SK-N-MC (cell line): ENCODE measurements at regions not wholly inside any gene's neighbourhood (a gene's known extent, or its start where the extent isn't known, plus 50 kb on each side); places are given as distances from the start of the nearest gene placed in this dataset.

Experiments used
- EZH2 ChIP-seq: fragments of 200-600 bp; sonication (generic); IDR thresholded peaks from one replicate; pipeline ENCODE4 v1.6.1; 2017; ENCODE audit warnings: antibody characterized with exemption
- POLR2AphosphoS5 ChIP-seq: IDR thresholded peaks from 2 replicates; pipeline ENCODE4 v1.6.1; 2012; ENCODE audit warnings: mild to moderate bottlenecking, low read depth, low read length, borderline replicate concordance

- TF ChIP-seq EZH2, result no peak
- TF ChIP-seq POLR2AphosphoS5, result no peak
Observed at GRCh38 chr11:127252321-127252720, 251.8 kb upstream of the KIRREL3 start.
